ENCODE measurements at regions not wholly inside any gene's neighbourhood (a gene's known extent, or its start where the extent isn't known, plus 50 kb on each side); places are given as distances from the start of the nearest gene placed in this dataset.

DNA sequence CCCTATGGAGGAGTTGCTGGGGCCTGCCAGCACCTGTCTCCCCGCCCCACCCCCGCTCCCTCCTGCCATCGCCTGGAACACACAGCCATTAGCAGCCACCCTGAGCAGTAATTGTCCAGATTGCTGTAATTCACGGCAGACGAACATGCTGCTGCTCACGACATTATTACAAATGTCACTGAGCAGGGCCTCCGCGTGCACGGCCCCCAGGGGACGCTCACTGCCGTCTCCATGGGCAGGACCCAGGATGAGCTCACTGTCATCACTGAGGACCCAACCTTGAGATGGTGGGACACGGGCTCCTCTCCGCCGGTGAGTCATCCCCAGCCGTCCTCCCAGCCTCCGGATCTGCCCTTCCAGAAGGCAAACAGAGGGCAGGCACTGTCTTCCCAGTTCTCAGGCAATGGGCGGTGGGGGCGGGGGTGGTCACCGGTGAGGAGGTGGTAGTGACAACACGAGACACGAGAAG lies 100.4 kb downstream of the RFLNA start:
- no peak for DNase-seq (ENCODE audit: low spot score)

DNA sequence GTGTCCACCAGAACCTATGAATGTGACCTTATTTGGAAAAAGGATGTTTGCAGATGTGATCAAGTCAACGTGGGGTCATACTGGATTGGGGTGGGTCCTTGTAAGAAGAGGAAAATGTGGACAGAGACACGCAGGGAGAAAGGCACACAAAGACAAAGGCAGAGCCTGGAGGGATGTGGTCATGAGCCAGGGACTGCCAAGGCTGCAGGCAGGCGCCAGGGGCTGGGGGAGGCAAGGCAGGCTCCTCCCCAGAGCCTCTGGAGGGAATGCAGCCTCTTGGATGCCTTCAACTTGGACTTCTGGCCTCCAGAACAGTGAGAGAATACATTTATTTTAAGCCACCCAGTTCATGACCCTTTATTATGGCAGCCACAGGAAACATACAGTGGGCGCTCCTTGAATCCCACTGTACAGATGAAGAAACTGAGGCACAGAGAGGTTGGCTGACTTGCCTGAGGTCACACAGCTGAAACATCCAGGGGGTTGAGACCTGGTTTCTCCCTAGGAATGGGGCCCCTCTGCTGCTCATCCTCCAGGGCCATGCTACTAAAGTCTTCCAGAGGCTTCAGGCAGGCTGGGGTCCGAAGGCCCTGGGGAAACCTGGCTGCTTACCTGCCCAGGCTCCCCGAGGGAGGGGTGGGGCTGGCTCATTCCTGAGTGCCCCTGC lies 99.7 kb downstream of the RFLNA start:
- DNase-seq (ENCODE audit: low spot score) = no peak

DNA sequence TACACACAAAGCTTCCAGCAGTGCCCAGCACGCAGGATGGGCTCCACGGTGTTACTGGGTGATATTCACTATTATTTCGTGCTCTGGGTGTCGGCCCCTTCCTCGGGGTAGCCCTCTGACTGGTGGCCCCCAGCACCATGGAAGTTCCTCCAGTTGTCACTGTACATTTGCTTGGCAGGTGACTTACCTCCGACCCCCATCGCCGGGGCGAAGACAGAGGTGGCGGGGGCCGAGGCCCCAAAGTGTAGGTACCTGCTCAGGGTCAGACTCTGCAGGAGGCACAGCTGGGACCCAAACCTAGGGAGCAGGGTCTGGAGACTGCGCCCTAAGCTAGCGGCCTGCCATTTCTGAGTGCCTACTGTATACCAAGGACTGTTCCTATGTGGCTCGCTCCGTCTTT lies 98.9 kb downstream of the RFLNA start:
- DNase-seq (ENCODE audit: low spot score) = no peak

DNA sequence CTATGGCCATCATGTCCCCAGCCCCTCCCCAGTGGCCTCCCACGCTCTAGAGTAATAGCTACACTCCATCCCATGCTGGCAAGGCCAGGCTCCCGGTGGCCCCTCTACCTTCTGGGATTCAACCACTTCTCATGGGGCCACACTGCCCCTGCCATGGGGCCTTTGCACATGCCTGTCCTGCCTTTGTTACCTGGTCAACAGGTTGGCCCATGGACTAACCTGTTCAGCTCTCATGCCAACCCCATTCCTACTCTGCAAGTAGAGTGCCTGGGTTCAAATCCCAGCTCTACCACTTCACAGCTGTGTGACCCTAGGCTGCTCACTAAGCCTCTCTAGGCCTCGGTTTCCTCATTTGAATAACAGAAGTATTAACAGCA lies 98.5 kb downstream of the RFLNA start:
- DNase-seq (ENCODE audit: low spot score) = no peak

DNA sequence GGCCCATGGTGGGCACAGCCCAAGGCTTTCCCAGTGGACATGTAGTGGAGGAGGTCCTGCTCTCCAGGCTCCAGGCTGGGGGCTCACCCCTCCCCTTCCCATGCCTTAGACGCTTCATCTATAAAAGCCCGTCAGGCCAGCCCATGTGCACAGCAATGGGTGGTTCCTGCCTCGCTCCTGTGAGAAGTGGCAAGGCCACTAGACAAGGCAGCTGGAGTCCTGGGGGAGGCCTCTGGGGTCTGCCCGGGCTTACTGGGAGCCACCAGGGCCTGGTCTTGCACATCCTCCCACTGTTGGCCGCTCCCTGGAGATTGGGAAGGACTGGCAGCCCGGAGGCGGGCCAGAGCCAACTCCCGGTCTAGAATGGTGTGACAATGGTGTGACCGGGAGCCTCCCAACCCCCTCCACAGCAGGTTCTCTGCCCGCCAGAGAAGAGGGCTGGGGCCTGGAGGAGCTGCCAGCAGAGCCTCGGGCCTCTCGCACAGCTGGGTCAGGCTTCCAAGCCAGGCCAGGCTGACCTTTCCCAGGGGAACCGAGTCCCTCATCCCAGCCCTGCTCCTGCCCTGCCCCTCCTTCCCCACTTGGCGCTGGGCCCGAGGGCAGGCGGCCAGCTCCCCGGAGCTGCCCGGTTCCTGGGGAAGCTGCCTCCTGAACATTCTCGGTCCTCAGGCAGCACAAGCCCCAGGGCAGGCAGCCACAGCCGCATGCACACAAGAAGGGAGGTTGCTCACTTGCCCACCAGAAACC lies 97.9 kb downstream of the RFLNA start:
- DNase-seq (ENCODE audit: low spot score) = no peak

DNA sequence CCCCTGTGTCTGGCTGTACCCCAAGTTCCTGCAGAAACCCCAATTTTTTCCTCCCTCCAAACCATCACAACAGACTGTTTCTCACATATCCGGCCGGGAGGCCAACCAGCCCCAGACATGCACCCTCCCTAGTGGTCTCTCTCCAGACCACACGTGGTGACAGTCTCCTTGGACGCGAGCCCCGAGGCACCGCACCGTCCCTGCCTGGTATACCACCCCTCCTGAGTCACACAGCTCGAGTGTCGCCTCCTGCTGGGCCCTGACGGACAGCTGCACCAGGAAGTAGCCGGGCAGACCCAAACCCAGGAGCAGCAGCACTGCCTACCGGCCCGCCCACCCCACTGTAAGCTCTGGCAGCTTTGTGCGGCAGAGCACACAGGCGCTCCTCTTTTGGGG lies 97.4 kb downstream of the RFLNA start:
- DNase-seq (ENCODE audit: low spot score) = no peak

DNA sequence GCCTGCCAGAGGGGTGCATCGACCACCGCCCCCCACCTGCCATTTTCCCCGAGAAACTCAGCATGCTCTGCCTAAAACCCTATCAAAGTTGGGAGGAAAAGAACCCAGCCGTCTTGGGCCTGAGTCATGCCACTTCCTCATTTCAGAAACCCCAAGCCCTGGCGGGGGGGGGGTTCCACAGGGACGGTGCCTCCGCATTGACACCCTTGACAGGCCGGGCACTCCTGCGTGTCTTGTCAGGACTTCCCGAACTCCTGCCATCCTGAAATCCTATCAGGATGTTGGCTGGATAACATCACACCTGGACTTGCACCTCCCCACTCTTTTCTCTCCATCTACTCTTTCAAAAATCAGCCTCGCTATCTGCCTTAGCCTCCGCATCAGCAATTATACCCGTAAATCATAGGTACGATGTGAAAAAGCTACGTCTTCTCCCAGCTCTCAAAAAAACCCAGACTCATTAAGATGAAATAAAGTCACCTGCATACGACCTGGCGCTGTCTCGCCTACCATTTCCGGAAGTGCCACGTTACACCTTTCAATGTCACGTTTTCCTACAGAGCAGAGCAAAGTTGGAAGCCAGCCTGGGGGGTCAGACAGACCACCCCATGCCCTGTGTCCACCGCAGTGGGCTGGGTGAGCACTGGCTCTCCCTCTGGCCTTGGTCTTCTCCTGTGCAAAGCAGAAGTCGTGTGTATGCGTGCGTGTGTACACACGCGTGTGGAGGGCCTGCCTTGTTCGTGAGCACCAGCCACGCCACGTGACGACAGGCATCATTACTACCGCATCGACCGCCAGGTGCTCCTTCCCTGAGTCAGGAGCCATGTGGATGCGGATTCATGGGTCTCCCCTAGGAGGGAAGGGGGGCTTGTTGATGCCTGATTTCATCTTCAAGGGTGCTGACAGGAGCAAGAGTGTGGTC lies 96.7 kb downstream of the RFLNA start:
- no peak for DNase-seq (ENCODE audit: low spot score)

DNA sequence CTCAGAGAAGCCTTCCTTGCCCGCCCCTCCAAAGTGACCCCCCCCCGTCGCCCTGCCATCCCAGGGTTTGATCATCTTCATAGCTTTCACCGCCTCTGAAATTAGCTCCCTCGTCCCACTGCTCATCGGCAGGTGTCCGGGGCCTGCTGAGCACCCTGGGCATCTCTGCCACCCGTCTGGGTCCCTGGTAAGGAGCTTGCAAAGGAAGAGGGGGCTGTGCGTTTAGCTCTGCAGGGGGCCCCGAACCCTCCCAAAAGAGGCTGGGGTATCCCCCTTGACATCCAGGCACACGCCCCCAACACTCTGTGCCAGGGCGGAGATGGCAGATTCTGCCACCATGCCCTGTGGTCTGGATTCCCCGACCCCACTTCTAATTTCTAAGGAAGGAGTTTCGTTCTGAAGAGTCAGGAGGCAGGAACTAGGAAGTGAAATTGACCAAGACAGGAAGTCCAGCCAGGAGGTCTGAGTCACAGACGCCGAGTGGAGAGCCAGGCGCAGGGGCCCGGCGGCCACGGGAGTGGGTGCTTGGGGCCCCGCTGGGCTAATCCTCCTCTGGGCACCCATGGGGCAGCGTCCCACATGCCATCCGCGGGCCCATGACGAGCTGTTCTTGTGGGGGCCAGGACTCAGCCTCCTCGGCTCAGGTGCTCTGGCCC lies 95.7 kb downstream of the RFLNA start:
- no peak for DNase-seq (ENCODE audit: low spot score)

DNA sequence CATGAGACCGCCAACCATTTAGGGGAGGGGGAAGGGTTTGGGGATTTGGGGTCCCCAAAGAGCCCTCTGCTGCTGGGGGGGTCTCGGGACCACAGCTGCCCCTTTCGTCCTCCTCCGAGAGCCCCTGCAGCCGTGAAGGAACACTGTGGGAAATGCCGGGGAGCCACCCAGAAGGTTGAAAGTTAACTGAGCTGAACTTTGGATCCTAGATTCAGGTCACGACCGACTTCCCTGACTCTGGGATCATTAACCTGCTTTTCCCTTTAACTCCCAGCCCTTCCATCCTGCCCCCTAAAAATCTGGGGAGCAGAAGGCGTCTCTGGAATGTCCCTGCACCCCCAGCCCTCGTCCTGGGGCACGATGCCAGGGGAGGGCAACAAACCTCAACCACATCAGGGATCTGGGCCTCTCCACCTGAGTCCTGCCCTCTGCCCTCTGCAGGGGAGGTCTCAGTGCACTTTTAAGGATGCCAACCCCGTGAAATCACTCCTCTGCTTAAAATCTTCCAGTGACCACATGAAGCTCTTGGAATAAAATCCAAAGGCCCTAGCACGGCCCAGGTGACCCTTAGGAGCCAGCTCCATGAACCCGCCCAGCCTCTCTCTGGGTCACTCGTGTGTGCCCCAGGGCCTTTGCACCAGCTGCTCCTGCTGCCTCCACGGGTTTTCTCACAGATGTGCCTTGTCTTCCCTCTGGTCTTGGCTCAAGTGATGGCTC lies 95.0 kb downstream of the RFLNA start:
- no peak for DNase-seq (ENCODE audit: low spot score)

DNA sequence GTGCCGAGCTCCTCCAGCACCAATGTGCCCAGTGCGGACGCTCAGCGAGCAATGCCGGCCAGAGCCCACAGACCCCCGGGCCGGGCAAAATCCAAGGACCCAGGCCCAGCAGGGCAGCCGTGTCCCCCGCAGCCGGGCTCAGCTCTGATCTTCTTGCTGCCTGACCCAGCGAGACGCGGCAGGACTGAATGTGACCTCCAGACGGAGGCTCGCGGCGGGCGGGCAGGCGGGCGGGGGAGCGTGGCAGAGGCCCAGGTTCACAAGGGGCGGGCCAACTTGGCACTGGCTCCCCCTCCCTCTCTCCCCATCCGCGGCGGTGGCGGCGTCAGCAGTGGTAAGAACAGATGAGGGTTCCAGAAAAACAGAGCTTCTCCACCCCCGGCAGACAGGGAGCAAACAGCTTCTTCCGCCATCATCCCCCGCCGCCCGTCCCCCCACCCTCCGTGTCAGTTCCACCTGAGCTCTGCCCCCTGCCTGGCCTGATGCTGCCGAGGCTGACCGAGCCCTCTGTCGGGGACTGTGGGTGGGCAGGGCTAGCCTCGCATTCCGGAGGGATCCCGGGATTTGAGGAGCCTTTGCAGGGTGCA lies 94.3 kb downstream of the RFLNA start:
- DNase-seq (ENCODE audit: low spot score) = no peak

DNA sequence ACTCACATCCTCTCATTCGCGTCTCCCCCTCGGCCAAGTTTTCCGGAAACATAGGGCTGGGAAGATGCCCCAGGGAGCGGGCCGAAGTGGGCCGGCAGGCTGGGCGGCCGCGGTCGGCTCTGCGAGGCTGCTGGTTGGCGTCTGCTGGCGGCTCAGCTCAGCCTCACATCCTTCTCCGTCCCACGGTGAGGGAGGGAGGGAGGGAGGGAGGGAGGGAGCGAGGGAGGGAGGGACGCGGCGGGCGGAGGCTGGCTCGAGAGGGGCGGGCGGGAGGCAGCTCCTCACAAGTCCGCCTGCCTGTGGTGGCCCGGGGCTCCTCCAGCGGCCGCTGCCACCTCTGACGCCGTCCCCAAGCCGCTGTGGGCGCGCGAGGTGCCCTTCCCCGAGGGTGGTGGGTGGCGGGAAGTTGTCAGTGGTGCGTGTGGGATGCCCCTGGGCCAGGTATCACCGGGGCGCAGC lies 93.8 kb downstream of the RFLNA start:
- no peak for DNase-seq (ENCODE audit: low spot score)

DNA sequence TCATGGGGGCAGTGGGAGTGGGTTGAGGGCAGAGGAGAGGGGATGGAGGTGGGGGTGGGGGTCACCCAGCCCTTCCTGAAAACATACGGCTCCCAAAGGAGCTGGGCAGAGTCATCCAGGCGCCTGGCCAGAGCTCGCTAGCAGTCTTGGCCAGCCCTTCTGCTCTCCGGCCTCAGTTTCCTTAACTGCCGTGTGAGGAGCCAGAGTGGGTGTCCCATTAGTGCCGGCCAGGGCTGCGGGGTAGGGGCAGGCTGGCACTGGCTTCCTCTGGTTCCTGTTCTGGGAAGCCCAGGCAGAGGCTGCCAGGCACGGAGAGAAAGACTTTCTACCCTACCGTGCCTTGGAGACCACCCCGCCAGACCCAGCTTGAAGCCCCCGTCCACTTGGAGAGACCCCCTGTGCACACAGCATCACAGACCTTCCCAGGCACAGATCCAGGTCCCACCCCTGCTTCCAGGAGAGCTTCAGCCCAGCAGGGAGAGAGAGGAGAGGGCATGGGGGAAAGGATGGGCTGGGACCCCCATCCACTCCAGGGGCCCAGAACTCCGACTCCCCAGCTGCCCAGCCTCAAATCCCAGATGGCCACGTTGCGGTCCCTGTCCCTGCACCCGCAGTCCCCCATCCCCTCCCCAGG lies 93.3 kb downstream of the RFLNA start:
- no peak for DNase-seq (ENCODE audit: low spot score)

DNA sequence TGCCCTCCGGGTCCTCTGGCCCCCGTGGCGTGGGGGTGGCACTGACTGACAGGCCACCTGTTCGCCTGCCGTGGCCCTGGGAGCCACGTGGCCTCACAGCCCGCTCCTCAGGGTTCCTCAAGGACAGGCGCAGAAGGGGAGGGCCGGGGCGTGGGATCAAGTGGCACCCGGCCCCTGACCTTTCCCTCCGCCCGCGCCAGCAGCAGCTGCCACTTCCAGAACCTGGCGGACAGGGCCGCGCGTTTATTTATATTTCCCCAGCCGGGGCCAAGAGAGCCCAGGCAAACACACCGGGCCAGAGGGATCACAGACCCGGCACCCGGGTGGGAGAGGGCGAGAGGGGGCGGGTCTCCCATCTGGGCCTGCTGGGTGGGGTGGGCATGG lies 92.6 kb downstream of the RFLNA start:
- no peak for DNase-seq (ENCODE audit: low spot score)

DNA sequence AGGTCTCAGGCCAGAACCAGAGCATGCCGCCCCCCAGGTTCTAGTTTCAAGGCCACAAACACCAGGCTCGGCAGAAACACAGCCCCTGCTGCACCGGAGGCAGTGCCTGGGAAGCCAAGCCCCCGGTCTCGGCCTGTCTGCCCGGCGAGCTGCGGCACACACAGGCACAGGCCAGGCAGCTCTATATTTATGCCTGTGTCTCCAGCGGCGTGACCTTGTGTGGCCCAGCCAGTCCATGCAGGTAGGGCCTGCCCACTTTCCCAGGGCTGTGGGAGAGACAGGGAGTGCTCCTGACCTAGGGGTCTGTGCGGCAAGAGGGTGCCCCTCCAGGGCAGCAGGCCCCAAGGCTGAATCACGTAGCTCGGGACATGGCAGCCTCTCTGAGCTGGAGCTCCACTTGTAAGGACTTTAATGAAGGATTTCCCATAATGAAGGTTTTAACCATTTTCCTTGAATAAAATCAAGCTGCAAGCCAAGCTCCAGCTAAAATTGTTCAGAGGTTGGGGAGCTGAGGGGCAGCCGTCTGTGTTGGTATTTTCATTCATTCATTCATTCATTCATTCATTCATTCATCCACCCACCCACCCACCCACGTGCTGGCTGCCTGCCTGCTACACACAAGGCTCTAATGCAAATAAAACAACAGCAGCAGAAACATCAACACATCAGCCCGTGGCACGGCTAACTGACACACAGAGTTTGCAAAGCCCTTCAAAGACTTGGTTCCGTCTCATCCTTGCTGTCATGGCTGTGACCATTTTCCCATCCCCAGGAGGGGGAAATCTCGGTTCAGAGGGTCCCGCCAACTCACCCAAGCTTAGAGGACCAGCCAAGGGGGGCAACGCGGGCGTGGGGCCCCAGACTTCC lies 92.0 kb downstream of the RFLNA start:
- no peak for DNase-seq (ENCODE audit: low spot score)

DNA sequence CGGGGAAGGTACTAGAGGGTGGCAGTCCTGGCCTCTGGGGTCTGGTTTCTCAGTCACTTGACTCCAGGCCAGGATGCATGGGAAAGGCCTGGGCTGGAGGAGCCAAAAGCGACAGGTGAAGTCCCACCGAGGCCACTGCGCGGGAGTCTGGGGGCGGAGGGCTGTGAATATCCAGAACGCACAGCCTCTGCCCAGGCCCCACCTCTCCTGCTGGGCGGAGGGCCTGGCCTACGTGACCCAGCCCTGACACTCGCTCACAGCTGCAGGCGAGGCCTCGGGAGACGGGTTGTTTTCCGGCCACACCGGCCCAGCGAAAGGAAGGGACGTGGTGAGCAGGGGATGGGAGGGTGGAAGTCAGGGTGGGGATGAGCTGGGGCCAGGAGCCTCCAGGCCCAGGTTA lies 91.2 kb downstream of the RFLNA start:
- no peak for DNase-seq (ENCODE audit: low spot score)

DNA sequence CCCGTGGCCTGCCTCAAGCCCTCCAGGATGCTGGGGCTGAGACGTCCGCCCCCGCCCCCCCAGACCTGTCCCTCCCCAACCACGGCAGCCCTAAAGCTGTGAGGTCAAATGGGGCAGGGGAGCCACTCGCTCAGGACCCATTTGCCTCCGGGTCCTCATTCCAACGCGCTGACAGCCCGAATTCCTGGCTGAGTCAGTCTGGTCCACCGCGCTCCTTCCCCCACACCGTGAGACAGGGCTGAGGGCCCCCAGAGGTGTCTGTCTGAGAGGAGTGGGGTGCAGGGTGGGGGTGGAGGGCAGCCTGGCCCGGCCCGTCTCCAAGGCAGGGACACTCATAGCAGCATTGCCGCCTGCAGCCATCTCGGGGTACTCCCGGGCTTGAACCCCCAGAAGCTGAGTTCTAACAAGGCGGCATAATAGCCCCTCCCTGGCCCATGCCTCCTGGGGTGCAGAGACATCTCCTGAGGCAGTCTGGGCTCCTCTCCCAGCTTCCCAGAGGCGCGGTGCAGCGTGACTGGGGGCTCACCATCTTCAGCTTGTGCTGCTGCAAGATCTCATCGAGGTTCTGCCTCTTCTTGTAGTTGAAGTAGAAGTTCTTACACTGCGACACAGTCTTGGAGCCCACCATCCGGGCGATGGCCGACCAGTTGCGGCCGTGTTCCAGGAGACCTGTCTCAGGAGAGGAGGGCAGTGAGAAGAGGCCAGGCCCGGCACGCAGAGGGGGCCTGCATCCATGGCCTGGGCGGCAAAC lies 90.5 kb downstream of the RFLNA start:
- DNase-seq (ENCODE audit: low spot score) = no peak

DNA sequence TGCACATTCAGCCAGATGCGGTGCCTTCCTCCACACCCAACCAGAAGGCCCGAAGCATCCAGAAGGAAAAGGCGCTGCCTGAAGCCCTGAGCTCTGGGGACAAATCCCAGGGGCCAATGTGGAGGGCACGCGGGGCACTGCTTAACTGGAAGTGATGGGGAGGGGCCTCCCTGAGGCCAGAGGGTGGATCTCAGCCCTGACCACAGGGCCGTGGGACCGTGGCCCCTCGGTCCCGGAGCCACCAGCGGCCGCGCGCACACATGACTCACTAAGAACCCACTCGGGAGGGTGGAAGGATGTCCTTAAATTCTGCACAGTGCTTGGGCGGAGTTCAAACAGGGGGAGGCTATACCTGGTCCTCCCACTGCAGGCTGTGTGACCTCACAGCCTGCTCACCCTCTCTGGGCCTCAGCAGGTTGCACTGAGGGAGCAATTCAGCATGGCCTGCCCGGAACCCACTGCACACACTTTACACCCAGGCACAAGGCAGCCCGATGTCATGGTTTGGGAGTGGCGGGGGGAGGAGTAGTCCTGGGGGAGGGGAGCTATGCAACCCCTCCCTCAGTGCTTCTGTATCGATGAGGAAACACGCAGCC lies 89.5 kb downstream of the RFLNA start:
- no peak for DNase-seq (ENCODE audit: low spot score)

DNA sequence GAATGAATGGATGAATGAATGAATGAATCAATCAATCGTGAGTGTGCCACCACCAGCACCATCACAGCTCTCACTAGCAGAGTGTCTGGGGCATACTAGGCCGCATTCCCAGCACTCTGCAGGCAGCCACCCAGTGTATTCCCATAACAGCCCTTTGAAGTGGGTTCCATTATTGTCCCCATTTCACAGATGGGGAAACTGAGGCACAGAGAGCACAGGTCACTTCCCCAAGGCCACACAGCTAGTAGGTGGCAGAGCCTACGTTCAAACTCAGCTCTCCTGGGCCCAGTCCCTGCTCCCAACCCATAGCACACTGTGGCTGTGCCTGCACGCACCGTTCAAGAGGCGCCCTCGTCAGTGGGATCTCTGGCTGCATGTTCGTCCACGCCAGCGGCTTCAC lies 88.1 kb downstream of the RFLNA start:
- no peak for DNase-seq (ENCODE audit: low spot score)
